ENCODE measurements at regions not wholly inside any gene's neighbourhood (a gene's known extent, or its start where the extent isn't known, plus 50 kb on each side); places are given as distances from the start of the nearest gene placed in this dataset.

DNA sequence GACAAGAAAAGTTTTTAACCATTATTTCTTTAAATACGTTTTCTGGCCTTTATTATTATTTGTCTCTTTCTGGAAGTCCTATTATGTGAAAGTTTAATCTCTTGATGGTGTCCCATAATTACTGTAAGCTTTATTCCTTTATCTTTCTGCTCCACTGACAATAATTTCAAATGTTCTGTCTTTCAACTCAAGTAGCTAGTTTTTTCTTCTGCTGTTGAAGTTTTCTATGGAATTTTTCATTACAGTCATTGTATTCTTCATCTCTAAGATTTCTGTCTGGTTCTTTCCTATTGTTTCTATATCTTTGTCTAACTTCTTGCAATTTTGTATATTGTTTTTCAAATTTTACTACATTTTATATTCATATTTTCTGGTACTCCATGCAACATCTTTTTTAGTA, 173.6 kb upstream of the MGAT4C start:
- TF ChIP-seq, protein P1, sequence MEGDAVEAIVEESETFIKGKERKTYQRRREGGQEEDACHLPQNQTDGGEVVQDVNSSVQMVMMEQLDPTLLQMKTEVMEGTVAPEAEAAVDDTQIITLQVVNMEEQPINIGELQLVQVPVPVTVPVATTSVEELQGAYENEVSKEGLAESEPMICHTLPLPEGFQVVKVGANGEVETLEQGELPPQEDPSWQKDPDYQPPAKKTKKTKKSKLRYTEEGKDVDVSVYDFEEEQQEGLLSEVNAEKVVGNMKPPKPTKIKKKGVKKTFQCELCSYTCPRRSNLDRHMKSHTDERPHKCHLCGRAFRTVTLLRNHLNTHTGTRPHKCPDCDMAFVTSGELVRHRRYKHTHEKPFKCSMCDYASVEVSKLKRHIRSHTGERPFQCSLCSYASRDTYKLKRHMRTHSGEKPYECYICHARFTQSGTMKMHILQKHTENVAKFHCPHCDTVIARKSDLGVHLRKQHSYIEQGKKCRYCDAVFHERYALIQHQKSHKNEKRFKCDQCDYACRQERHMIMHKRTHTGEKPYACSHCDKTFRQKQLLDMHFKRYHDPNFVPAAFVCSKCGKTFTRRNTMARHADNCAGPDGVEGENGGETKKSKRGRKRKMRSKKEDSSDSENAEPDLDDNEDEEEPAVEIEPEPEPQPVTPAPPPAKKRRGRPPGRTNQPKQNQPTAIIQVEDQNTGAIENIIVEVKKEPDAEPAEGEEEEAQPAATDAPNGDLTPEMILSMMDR (tag by site-specific recombination; IDR thresholded peaks at IDR 0.05) = no peak
- TF ChIP-seq GLI4 (tag by site-specific recombination; IDR thresholded peaks at IDR 0.05) (no peak), ZBTB7A (tag by site-specific recombination; IDR thresholded peaks at IDR 0.05; ENCODE audit: low read depth) (no peak), MEIS1 (CRISPR knock-in tag; IDR thresholded peaks at IDR 0.05; ENCODE audit: borderline replicate concordance) (no peak)
